Liver (tissue), 8 donors: ENCODE measurements at regions not wholly inside any gene's neighbourhood (a gene's known extent, or its start where the extent isn't known, plus 50 kb on each side); places are given as distances from the start of the nearest gene placed in this dataset.

ENCODE experiments used
- DNase-seq: peaks from one replicate; pipeline ENCODE4 v3.0.0-alpha.2; 2017; ENCODE audit warnings: low spot score
- H3K27ac ChIP-seq, 2 donors: one replicate each; pipeline ENCODE4 v1.7.0; 2013; ENCODE audit warnings: inconsistent platforms in 2 of 2, low read length in 2 of 2, control low read depth in 1 of 2, low read depth in 1 of 2, mild to moderate bottlenecking in 1 of 2
- H3K27me3 ChIP-seq, 4 donors: one replicate each; pipeline versions ENCODE4 v1.6.1 to v1.7.0; 2013; ENCODE audit warnings: low read length in 3 of 4, inconsistent platforms in 1 of 4, mild to moderate bottlenecking in 1 of 4, moderate library complexity in 1 of 4; ENCODE audit not compliant: control insufficient read depth in 4 of 4, insufficient read depth in 4 of 4
- H3K36me3 ChIP-seq, 4 donors: one replicate each; pipeline versions ENCODE4 v1.6.1 to v1.7.0; 2013; ENCODE audit warnings: low read length in 3 of 4, mild to moderate bottlenecking in 3 of 4, low read depth in 1 of 4, moderate library complexity in 1 of 4; ENCODE audit not compliant: control insufficient read depth in 4 of 4, insufficient read depth in 3 of 4
- H3K4me1 ChIP-seq, 4 donors: one replicate each; pipeline versions ENCODE4 v1.6.1 to v1.7.0; 2013; ENCODE audit warnings: low read length in 3 of 4, mild to moderate bottlenecking in 3 of 4, moderate library complexity in 1 of 4; ENCODE audit not compliant: control insufficient read depth in 4 of 4, insufficient read depth in 4 of 4
- H3K4me3 ChIP-seq, 3 donors: one replicate each; pipeline versions ENCODE4 v1.6.1 to v1.7.0; 2013; ENCODE audit warnings: low read length in 3 of 3, control low read depth in 1 of 3, low read depth in 1 of 3, mild to moderate bottlenecking in 1 of 3
- H3K9ac ChIP-seq, 2 donors: one replicate each; pipeline ENCODE4 v1.7.0; 2013; ENCODE audit warnings: low read length in 2 of 2, mild to moderate bottlenecking in 2 of 2, moderate library complexity in 2 of 2, control low read depth in 1 of 2, low read depth in 1 of 2
- H3K9me3 ChIP-seq, 4 donors: one replicate each; pipeline versions ENCODE4 v1.6.1 to v1.7.0; 2013; ENCODE audit warnings: low read length in 3 of 4; ENCODE audit not compliant: control insufficient read depth in 4 of 4
- CTCF ChIP-seq: fragments of 150-350 bp; IDR thresholded peaks from 2 replicates; pipeline ENCODE4 v1.5.1; 2017; ENCODE audit warnings: improper control_type of control experiment, low read depth, low read length; ENCODE audit not compliant: missing input control
- EGR1 ChIP-seq, 2 donors: IDR thresholded peaks; 2 replicates each; pipeline ENCODE4 v1.6.1; 2016 to 2018; ENCODE audit warnings: antibody characterized with exemption in 2 of 2, low read depth in 2 of 2
- FOXA1 ChIP-seq: IDR thresholded peaks from 2 replicates; pipeline ENCODE4 v1.6.1; 2016; ENCODE audit warnings: antibody characterized with exemption
- FOXA2 ChIP-seq: IDR thresholded peaks from 2 replicates; pipeline ENCODE4 v1.6.1; 2016; ENCODE audit warnings: antibody characterized with exemption
- GABPA ChIP-seq, 2 donors: IDR thresholded peaks in 1 of 2; conservative IDR thresholded peaks in 1 of 2; 2 replicates each; pipeline ENCODE4 v1.6.1; 2016; ENCODE audit warnings: antibody characterized with exemption in 2 of 2, mild to moderate bottlenecking in 1 of 2, moderate library complexity in 1 of 2
- HNF4A ChIP-seq, 2 donors: conservative IDR thresholded peaks; 2 replicates each; pipeline ENCODE4 v1.6.1; 2016; ENCODE audit warnings: antibody characterized with exemption in 2 of 2, mild to moderate bottlenecking in 2 of 2
- HNF4G ChIP-seq: IDR thresholded peaks from 2 replicates; pipeline ENCODE4 v1.6.1; 2016; ENCODE audit warnings: antibody characterized with exemption
- JUND ChIP-seq, 2 donors: IDR thresholded peaks; 2 replicates each; pipeline ENCODE4 v1.6.1; 2016; ENCODE audit warnings: antibody characterized with exemption in 2 of 2
- NR2F2 ChIP-seq: IDR thresholded peaks from 2 replicates; pipeline ENCODE4 v1.6.1; 2016; ENCODE audit warnings: antibody characterized with exemption
- RAD21 ChIP-seq, 2 donors: IDR thresholded peaks; 2 replicates each; pipeline ENCODE4 v1.6.1; 2016; ENCODE audit warnings: antibody characterized with exemption in 2 of 2, mild to moderate bottlenecking in 2 of 2
- RXRA ChIP-seq, 2 donors: IDR thresholded peaks; 2 replicates each; pipeline ENCODE4 v1.6.1; 2017 to 2018; ENCODE audit warnings: antibody characterized with exemption in 2 of 2, mild to moderate bottlenecking in 1 of 2
- SP1 ChIP-seq: IDR thresholded peaks from 2 replicates; pipeline ENCODE4 v1.6.1; 2018; ENCODE audit warnings: antibody characterized with exemption, mild to moderate bottlenecking
- TAF1 ChIP-seq: conservative IDR thresholded peaks from 2 replicates; pipeline ENCODE4 v1.6.1; 2016; ENCODE audit warnings: antibody characterized with exemption, mild to moderate bottlenecking
- YY1 ChIP-seq: IDR thresholded peaks from 2 replicates; pipeline ENCODE4 v1.6.1; 2016; ENCODE audit warnings: antibody characterized with exemption, mild to moderate bottlenecking
- ZBTB33 ChIP-seq: IDR thresholded peaks from 2 replicates; pipeline ENCODE4 v1.6.1; 2016; ENCODE audit warnings: antibody characterized with exemption
- WGBS: extraction: QIAGEN DNeasy Blood & Tissue Kit; methylation state at CpG from one replicate; pipeline ENCODE4 v1.1.7; 2013; 5-methylcytosine and 5-hydroxymethylcytosine counted together
- donor health status: healthy.
- donor health status: healthy.
- donor health status: healthy.
- donor health status: healthy.
- donor health status: healthy.

GRCh38 chr1:168372307-168372706 is 91.6 kb downstream of the TBX19 start:
- TF ChIP-seq TAF1: no peak
- TF ChIP-seq FOXA2: no peak
- no peak for TF ChIP-seq YY1
- Histone ChIP-seq H3K27ac (no peak overlapping the region), H3K9ac (no peak overlapping the region), H3K27me3 (no peaks in the 10 kb centered on the region), H3K4me3 (no peak overlapping the region), H3K4me1 (no peaks in the 10 kb centered on the region), H3K9me3 (no peaks in the 10 kb centered on the region), H3K36me3 (no peaks in the 10 kb centered on the region)
- 80% methylated on average over 4 of the region's 4 CpGs for WGBS
- DNase-seq: no peak

GRCh38 chr1:168371477-168371876 is 90.8 kb downstream of the TBX19 start:
- no peak overlapping the region for H3K27ac ChIP-seq
- DNase-seq: no peak
- WGBS: 90% methylated on average over 5 of the region's 5 CpGs

GRCh38 chr1:168370586-168370985 is 89.9 kb downstream of the TBX19 start:
- TF ChIP-seq JUND (IDR thresholded peaks at IDR 0.05) (no peak), RXRA (IDR thresholded peaks at IDR 0.05) (no peak), RAD21 (IDR thresholded peaks at IDR 0.05) (no peak), GABPA (IDR thresholded peaks at IDR 0.05 in 1 of 2, conservative IDR thresholded peaks at IDR 0.05 in 1 of 2) (no peak), FOXA2 (no peak), SP1 (no peak), YY1 (no peak), FOXA1 (no peak), NR2F2 (no peak), ZBTB33 (no peak), EGR1 (IDR thresholded peaks at IDR 0.05; ENCODE audit: low read depth in 2 of 2) (no peak), HNF4G (no peak), HNF4A (conservative IDR thresholded peaks at IDR 0.05) (no peak), CTCF (no peak), TAF1 (no peak)
- Histone ChIP-seq H3K4me1 (no peaks in the 10 kb centered on the region), H3K4me3 (no peak overlapping the region), H3K27me3 (no peaks in the 10 kb centered on the region), H3K9ac (no peak overlapping the region), H3K36me3 (no peaks in the 10 kb centered on the region), H3K9me3 (no peaks in the 10 kb centered on the region), H3K27ac (no peak overlapping the region)
- no peak for DNase-seq
- 93% methylated on average over 3 of the region's 3 CpGs for WGBS

More at GRCh38 chr1:168371477-168371876, 90.8 kb downstream of the TBX19 start:
- no peaks in the 10 kb centered on the region for H3K27me3 ChIP-seq
- no peak overlapping the region for H3K9ac ChIP-seq
- no peaks in the 10 kb centered on the region for H3K4me1 ChIP-seq
- H3K4me3 ChIP-seq: no peak overlapping the region
- TF ChIP-seq FOXA2: no peak
- no peak for TF ChIP-seq RXRA (IDR thresholded peaks at IDR 0.05)
- TF ChIP-seq YY1: no peak
- no peak for TF ChIP-seq JUND (IDR thresholded peaks at IDR 0.05)
- H3K9me3 ChIP-seq: no peaks in the 10 kb centered on the region
- H3K36me3 ChIP-seq: no peaks in the 10 kb centered on the region
